HG02852 (cell line): ENCODE measurements at regions not wholly inside any gene's neighbourhood (a gene's known extent, or its start where the extent isn't known, plus 50 kb on each side); places are given as distances from the start of the nearest gene placed in this dataset.

Experiments
- ATAC-seq: cut with Tn5 transposase; IDR thresholded peaks from one replicate; pipeline ENCODE4 v1.9.1; 2021; ENCODE audit warnings: mild to moderate bottlenecking, moderate library complexity; ENCODE audit not compliant: unreplicated experiment

GRCh38 chr19:30122431-30122830 lies 180.4 kb downstream of the URI1 start:
- ATAC-seq: no peak

- no peak for ATAC-seq
These were observed 181.1 kb downstream of the URI1 start for GRCh38 chr19:30123119-30123518.

DNA sequence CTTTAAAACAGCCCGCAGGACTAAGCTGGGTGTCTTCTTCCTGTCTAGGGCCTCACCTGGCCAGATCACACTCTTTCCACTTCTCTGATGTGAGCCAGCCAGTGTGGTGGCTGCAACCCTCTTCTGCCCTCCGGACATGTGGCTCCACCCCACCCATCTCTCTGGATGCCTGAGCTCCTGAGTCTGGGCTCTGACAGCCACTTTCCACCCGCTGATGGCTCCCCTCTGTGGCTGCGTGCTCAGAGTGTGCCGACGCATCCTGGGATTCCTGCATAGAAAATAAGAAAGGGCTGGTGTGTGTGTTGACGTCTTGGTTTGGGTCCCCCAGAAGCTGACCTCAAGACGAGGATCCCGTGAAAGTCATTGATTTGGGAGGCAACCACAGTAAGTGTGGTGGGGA lies 181.6 kb downstream of the URI1 start:
- no peak for ATAC-seq

DNA sequence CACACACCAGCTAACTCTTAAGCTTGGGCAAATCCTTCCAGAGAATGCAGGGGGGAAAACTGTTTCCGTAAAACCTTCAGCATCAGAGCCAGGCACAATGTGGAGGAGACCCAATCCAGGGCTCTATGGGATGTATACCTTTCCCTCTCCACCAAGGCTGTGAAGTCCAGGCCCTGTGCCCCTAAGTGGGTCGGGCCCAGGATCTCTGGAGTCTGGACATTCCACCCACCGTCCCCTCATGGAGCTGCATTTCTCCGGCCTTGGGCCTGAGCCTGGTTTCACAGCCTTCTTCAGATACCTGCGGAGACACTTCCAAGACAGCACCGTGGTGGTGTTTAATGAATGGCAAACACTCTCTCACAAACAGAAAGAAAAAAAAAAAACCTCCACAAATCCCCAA lies 186.2 kb downstream of the URI1 start:
- no peak for ATAC-seq

- ATAC-seq: no peak
These were observed 188.5 kb downstream of the URI1 start for GRCh38 chr19:30130356-30131122.

DNA sequence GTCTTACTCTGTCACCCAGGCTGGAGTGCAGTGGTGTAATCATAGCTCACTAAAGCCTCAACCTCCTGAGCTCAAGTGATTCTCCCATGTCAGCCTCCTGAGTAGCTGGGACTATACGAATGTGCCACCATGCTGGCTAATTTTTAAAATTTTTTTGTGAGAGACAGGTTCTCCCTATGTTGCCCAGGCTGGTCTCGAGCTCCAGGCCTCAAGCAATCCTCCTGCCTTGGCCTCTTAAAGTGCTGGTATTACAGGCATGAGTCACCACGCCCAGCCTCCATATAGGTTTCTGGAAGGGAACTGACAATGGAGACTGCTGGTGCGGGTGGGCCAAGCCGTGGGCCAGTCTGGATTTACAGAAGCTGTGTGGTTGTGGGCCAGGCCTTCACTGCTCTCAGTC lies 189.2 kb downstream of the URI1 start:
- no peak for ATAC-seq

DNA sequence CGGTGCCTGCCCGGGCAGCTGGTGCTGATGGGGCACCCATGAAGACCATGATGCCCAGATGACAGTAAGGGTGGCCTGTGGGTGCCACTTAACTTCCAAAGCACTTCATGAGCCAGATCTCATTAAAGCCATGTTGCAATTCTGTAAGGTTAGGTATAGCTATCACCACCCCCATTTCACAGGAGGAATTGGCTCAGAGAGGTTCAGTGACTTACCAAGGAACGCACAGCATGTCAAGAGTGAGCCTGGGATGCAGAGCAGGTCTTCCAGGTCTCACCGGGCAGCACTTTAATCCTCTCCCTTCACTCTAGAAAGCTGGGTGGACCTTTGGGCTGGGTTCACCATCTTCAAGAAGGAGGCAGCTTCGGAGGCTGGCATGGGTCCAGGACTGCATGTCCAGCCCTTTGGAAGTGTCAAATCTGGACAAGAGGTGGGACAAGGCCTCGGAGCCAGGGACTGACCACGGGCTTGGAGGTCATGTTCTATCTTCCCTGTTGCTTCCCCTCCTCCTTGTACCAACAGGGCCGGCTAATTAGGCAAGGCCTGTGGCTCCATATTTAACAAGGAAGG lies 189.8 kb downstream of the URI1 start:
- no peak for ATAC-seq

DNA sequence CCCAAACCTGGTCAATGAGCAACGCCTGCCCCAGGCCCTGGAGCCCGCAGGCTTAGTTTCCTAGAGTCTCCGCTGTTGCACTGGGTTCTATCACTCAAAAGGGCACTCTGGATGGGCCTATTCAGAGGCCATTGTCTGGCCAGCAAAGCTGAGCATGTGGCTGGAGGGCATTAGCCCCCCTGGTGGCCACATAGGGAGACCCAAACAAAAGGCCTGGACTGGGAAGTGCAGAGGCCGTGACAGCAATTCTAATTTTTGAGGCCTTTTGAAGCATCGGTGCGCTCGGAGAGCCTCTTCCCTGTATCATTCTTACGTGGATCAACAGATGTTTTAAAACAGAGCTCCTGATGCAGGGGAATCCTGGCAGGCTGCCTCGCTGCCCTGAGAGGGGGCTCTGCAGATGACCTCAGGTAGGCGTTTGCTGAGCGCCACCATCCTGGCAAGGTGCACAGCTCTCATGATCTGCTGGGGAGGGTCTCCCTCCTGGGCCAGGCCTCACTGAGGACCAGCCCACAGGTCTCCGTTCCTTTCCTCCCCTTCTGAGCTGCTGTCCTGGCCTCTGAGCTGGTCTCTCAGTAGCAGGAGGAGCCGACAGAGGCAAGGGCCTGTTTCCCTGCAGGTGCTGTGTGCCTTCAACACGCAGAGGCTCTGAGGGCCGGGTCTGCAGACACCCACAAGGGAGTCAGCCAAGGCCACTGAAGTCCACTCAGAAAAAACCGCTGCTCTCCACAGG lies 190.5 kb downstream of the URI1 start:
- ATAC-seq: no peak

- no peak for ATAC-seq
These were observed 191.8 kb downstream of the URI1 start for GRCh38 chr19:30133803-30134202.

- no peak for ATAC-seq
These were observed 193.2 kb downstream of the URI1 start for GRCh38 chr19:30135093-30135757.

DNA sequence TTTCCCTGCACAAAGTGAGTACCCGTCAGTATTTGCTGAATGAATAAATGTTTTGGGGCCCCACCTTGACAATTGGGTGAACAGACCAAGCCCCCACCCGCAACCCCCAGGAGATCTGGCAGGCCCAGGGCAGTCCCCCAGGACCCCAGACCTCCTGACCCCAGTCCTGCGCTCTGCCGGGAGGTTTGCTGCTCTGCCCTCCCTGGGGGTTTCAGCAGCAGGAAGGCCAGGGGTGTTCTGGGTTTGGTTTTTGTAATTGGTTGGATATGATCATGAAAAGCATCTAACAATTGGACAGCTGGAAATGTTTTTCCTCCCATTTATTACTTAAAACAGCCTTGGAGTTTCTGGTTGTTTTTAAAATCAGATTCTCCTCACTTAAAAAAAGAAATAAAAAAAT lies 193.8 kb downstream of the URI1 start:
- no peak for ATAC-seq

GRCh38 chr19:30136611-30137195 lies 194.7 kb downstream of the URI1 start:
- no peak for ATAC-seq

DNA sequence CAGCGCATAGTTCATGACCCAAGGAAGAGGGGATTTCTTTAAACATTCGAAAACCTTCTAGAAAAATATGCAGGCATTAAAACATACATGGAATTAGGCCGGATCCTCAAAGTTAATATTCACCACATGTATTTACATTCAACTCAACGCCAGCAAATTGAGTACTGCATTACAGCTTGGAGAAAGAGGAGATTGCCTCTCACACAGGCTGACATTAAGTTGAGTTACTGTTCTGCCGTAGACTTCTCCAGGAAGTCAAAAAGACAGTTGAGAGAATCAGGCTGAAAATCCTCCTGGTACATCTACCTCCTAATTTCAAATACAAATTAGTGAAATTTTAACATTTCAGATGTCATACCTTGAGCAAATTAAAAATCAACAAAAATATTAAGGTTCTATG lies 195.7 kb downstream of the URI1 start:
- no peak for ATAC-seq

DNA sequence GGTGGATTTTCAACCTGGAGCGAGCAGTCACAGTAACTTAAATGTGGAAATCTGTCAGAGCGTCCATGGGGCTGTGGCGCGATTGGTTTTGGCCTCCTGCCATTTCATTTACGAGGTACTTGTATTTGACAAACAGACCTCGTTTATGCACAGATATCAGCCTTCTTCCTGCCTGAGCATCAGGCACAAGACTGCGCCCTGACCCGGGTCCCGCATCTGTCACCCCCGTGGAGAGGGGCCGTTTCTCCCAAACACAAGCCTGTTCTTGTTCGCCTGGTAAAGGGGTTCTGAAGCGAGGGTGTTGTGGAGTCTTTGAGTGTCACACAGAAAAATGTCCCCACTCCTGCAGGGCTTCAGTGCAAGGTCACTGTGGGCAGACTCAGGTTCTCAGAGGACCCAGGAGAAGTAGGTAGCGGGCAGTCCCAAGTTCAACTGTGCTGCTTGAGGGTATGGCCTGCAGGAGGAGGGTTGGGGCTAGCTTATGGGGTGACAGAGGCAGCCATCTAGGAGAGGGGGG lies 202.3 kb downstream of the URI1 start:
- ATAC-seq: no peak

DNA sequence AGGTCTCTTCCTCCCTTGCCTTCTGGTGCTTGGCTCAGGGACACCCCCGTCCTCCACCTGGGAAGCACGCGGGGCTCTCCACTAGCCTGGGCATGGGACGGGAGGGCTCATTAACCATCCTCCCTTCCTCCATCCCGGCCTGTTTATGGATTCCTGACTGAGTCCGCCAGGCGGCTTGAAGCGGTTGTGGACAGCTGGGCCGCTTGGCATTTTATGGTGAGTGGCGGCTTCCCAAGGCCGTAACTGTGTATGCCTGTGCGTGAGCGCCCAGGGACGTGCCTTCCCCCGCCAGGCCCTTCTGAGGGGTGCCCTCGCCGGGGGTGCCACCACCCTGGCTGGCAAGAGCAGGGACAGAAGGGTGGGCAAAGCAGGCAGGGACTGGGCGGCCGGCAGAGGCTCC lies 202.8 kb downstream of the URI1 start:
- ATAC-seq: no peak

DNA sequence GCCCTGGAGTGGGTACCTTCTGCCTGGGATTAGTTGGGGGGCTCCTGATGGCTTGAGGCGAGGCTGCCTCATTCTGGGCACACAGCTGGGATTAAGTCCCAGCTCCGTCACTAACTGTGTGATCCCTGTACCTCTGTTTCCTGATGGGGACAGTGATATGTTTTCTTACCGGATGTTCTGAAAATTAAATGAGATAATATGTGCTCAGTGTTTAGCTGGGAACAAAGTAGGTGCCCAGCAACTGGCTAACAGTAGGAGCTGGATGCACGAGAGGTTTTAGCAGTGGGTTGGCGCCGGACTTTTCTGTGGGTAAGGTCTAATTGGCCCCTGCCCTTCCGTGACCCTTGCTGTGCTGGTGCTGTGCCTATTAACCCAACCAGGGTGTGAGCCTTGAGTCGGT lies 203.4 kb downstream of the URI1 start:
- ATAC-seq: no peak

GRCh38 chr19:30146346-30146745 lies 204.3 kb downstream of the URI1 start:
- ATAC-seq: no peak

GRCh38 chr19:30148039-30148790 lies 206.2 kb downstream of the URI1 start:
- ATAC-seq: no peak

DNA sequence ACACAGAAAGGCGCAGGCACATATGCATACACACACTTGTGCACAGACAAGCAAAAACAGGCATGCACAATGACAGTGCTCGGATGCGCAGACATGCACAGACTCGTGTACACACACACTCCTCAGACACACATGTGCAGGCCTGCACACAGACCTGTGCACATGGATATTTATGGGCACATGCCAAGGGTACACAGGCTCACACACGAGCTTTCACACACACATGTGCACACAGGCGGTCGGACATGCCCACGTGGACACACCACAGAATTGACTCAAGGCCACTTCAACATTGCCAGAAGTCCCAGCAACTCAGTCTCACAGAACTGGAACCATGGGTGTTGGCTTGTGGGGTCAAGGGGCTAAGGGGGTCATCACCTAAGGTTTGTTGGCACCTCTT lies 206.8 kb downstream of the URI1 start:
- no peak for ATAC-seq

GRCh38 chr19:30149300-30149699 lies 207.3 kb downstream of the URI1 start:
- no peak for ATAC-seq
